ENCODE measurements at regions not wholly inside any gene's neighbourhood (a gene's known extent, or its start where the extent isn't known, plus 50 kb on each side); places are given as distances from the start of the nearest gene placed in this dataset.

- no peaks in the 10 kb centered on the region for H3K4me1 Mint-ChIP-seq (ENCODE audit: low read depth in 2 of 2)
- H3K27ac Mint-ChIP-seq = no peak overlapping the region
- no peaks in the 10 kb centered on the region for H3K9me3 Mint-ChIP-seq
- no peaks in the 10 kb centered on the region for H3K36me3 Mint-ChIP-seq
- no peaks in the 10 kb centered on the region for H3K27me3 Mint-ChIP-seq
- H3K4me3 Mint-ChIP-seq = no peak overlapping the region
- DNase-seq (ENCODE audit: low spot score) (no peak), ATAC-seq (no peak)
These were observed 666.8 kb downstream of the PCDH18 start for GRCh38 chr4:136865526-136865925.

GRCh38 chr4:136864604-136865185 lies 667.6 kb downstream of the PCDH18 start:
- no peaks in the 10 kb centered on the region for H3K9me3 Mint-ChIP-seq
- no peaks in the 10 kb centered on the region for H3K4me1 Mint-ChIP-seq (ENCODE audit: low read depth in 2 of 2)
- DNase-seq (ENCODE audit: low spot score) (no peak), ATAC-seq (no peak)
- H3K4me3 Mint-ChIP-seq = no peak overlapping the region
- H3K27me3 Mint-ChIP-seq = no peaks in the 10 kb centered on the region
- no peak overlapping the region for H3K27ac Mint-ChIP-seq
- no peaks in the 10 kb centered on the region for H3K36me3 Mint-ChIP-seq

- Mint-ChIP-seq H3K9me3 (no peaks in the 10 kb centered on the region), H3K27ac (no peak overlapping the region), H3K4me3 (no peak overlapping the region), H3K36me3 (no peaks in the 10 kb centered on the region), H3K27me3 (no peaks in the 10 kb centered on the region), H3K4me1 (ENCODE audit: low read depth in 2 of 2) (no peaks in the 10 kb centered on the region)
- DNase-seq (ENCODE audit: low spot score) = no peak
- ATAC-seq = no peak
These were observed 668.5 kb downstream of the PCDH18 start for GRCh38 chr4:136863756-136864155.

GRCh38 chr4:136862653-136863052 lies 669.6 kb downstream of the PCDH18 start:
- Mint-ChIP-seq H3K27me3 (no peaks in the 10 kb centered on the region), H3K9me3 (no peaks in the 10 kb centered on the region)
- ATAC-seq = no peak

GRCh38 chr4:136861091-136861490 lies 671.2 kb downstream of the PCDH18 start:
- H3K27me3 Mint-ChIP-seq = no peaks in the 10 kb centered on the region
- no peak overlapping the region for H3K27ac Mint-ChIP-seq
- H3K4me3 Mint-ChIP-seq = no peak overlapping the region
- H3K36me3 Mint-ChIP-seq = no peaks in the 10 kb centered on the region
- H3K4me1 Mint-ChIP-seq (ENCODE audit: low read depth in 2 of 2) = no peaks in the 10 kb centered on the region
- DNase-seq (ENCODE audit: low spot score) = no peak
- no peak for ATAC-seq
- H3K9me3 Mint-ChIP-seq = no peaks in the 10 kb centered on the region

More at GRCh38 chr4:136862653-136863052, 669.6 kb downstream of the PCDH18 start:
- Mint-ChIP-seq H3K36me3 (no peaks in the 10 kb centered on the region), H3K27ac (no peak overlapping the region), H3K4me3 (no peak overlapping the region), H3K4me1 (ENCODE audit: low read depth in 2 of 2) (no peaks in the 10 kb centered on the region)
- DNase-seq (ENCODE audit: low spot score) = no peak

- no peak overlapping the region for H3K27ac Mint-ChIP-seq
- H3K4me1 Mint-ChIP-seq (ENCODE audit: low read depth in 2 of 2) = no peaks in the 10 kb centered on the region
- H3K27me3 Mint-ChIP-seq = no peaks in the 10 kb centered on the region
- no peaks in the 10 kb centered on the region for H3K36me3 Mint-ChIP-seq
- no peak overlapping the region for H3K4me3 Mint-ChIP-seq
- no peak for ATAC-seq
- H3K9me3 Mint-ChIP-seq = peaks cover 8% of the 10 kb centered on the region
- DNase-seq (ENCODE audit: low spot score) = no peak
These were observed 673.4 kb downstream of the PCDH18 start for GRCh38 chr4:136858903-136859302.

GRCh38 chr4:136855886-136856285 lies 676.4 kb downstream of the PCDH18 start:
- ATAC-seq (no peak), DNase-seq (ENCODE audit: low spot score) (no peak)
- no peaks in the 10 kb centered on the region for H3K36me3 Mint-ChIP-seq
- no peak overlapping the region for H3K27ac Mint-ChIP-seq
- peaks cover 8% of the 10 kb centered on the region for H3K9me3 Mint-ChIP-seq
- no peaks in the 10 kb centered on the region for H3K27me3 Mint-ChIP-seq
- no peaks in the 10 kb centered on the region for H3K4me1 Mint-ChIP-seq (ENCODE audit: low read depth in 2 of 2)
- H3K4me3 Mint-ChIP-seq = no peak overlapping the region

GRCh38 chr4:136850446-136850845 lies 681.8 kb downstream of the PCDH18 start:
- ATAC-seq (no peak), DNase-seq (ENCODE audit: low spot score) (no peak)
- Mint-ChIP-seq H3K9me3 (peaks cover 22% of the 10 kb centered on the region), H3K27ac (no peak overlapping the region), H3K4me1 (ENCODE audit: low read depth in 2 of 2) (no peaks in the 10 kb centered on the region), H3K4me3 (no peak overlapping the region), H3K36me3 (peaks cover 5% of the 10 kb centered on the region), H3K27me3 (no peaks in the 10 kb centered on the region)

- no peaks in the 10 kb centered on the region for H3K4me1 Mint-ChIP-seq (ENCODE audit: low read depth in 2 of 2)
- peaks cover 5% of the 10 kb centered on the region for H3K36me3 Mint-ChIP-seq
- ATAC-seq = no peak
- H3K9me3 Mint-ChIP-seq = peaks cover 28% of the 10 kb centered on the region
- H3K4me3 Mint-ChIP-seq = no peak overlapping the region
- no peaks in the 10 kb centered on the region for H3K27me3 Mint-ChIP-seq
- no peak for DNase-seq (ENCODE audit: low spot score)
- no peak overlapping the region for H3K27ac Mint-ChIP-seq
These were observed 684.2 kb downstream of the PCDH18 start for GRCh38 chr4:136847881-136848621.

GRCh38 chr4:136841526-136841925 lies 690.8 kb downstream of the PCDH18 start:
- no peaks in the 10 kb centered on the region for H3K27me3 Mint-ChIP-seq
- H3K9me3 Mint-ChIP-seq = peaks cover 27% of the 10 kb centered on the region
- no peak overlapping the region for H3K27ac Mint-ChIP-seq
- ATAC-seq = no peak
- no peak for DNase-seq (ENCODE audit: low spot score)
- H3K4me1 Mint-ChIP-seq (ENCODE audit: low read depth in 2 of 2) = no peaks in the 10 kb centered on the region
- no peak overlapping the region for H3K4me3 Mint-ChIP-seq
- peaks cover 5% of the 10 kb centered on the region for H3K36me3 Mint-ChIP-seq

GRCh38 chr4:136838607-136839006 lies 693.7 kb downstream of the PCDH18 start:
- Mint-ChIP-seq H3K9me3 (peaks cover 15% of the 10 kb centered on the region), H3K4me1 (ENCODE audit: low read depth in 2 of 2) (no peaks in the 10 kb centered on the region), H3K36me3 (no peaks in the 10 kb centered on the region), H3K27me3 (no peaks in the 10 kb centered on the region), H3K4me3 (no peak overlapping the region), H3K27ac (no peak overlapping the region)
- DNase-seq (ENCODE audit: low spot score) (no peak), ATAC-seq (no peak)

- ATAC-seq (no peak), DNase-seq (ENCODE audit: low spot score) (no peak)
- Mint-ChIP-seq H3K4me1 (ENCODE audit: low read depth in 2 of 2) (no peaks in the 10 kb centered on the region), H3K36me3 (no peaks in the 10 kb centered on the region), H3K4me3 (no peak overlapping the region), H3K9me3 (peaks cover 4% of the 10 kb centered on the region), H3K27ac (no peak overlapping the region), H3K27me3 (no peaks in the 10 kb centered on the region)
These were observed 700.7 kb downstream of the PCDH18 start for GRCh38 chr4:136831553-136831952.

GRCh38 chr4:136829280-136829679 lies 703.0 kb downstream of the PCDH18 start:
- H3K27ac Mint-ChIP-seq = no peak overlapping the region
- ATAC-seq (no peak), DNase-seq (ENCODE audit: low spot score) (no peak)
- no peaks in the 10 kb centered on the region for H3K9me3 Mint-ChIP-seq
- no peaks in the 10 kb centered on the region for H3K27me3 Mint-ChIP-seq
- no peak overlapping the region for H3K4me3 Mint-ChIP-seq
- H3K4me1 Mint-ChIP-seq (ENCODE audit: low read depth in 2 of 2) = no peaks in the 10 kb centered on the region
- H3K36me3 Mint-ChIP-seq = no peaks in the 10 kb centered on the region

GRCh38 chr4:136823020-136823419 lies 709.3 kb downstream of the PCDH18 start:
- no peaks in the 10 kb centered on the region for H3K27me3 Mint-ChIP-seq
- no peaks in the 10 kb centered on the region for H3K36me3 Mint-ChIP-seq
- no peak overlapping the region for H3K4me3 Mint-ChIP-seq
- no peaks in the 10 kb centered on the region for H3K4me1 Mint-ChIP-seq (ENCODE audit: low read depth in 2 of 2)
- no peaks in the 10 kb centered on the region for H3K9me3 Mint-ChIP-seq
- no peak overlapping the region for H3K27ac Mint-ChIP-seq
- ATAC-seq = no peak
- DNase-seq (ENCODE audit: low spot score) = no peak

Data from natural killer cell treated with Interleukin-12 subunit alpha and Interleukin-12 subunit beta and Interleukin-15 and Interleukin-18, amount 100 ng/mL, for 72 hours (primary cell).